ENCODE measurements at regions not wholly inside any gene's neighbourhood (a gene's known extent, or its start where the extent isn't known, plus 50 kb on each side); places are given as distances from the start of the nearest gene placed in this dataset.

- TF ChIP-seq POLR2A (IDR thresholded peaks at IDR 0.05; ENCODE audit: low read depth, low read length) (no peak), ATF3 (IDR thresholded peaks at IDR 0.05; ENCODE audit: borderline replicate concordance, extremely low read depth, low read depth, low read length) (no peak), CTCF (IDR thresholded peaks at IDR 0.05 in 2 of 3, conservative IDR thresholded peaks at IDR 0.05 in 1 of 3; ENCODE audit: control insufficient read depth in 2 of 3, extremely low read depth in 1 of 3, insufficient read depth in 1 of 3, low read depth in 3 of 3, low read length in 3 of 3) (no peak), MAX (IDR thresholded peaks at IDR 0.05; ENCODE audit: low read depth, low read length) (no peak)
Observed at GRCh38 chr1:83055391-83056170, 943.4 kb downstream of the TTLL7 start.
